Mesodermal cell (in vitro differentiated cells): ENCODE measurements at regions not wholly inside any gene's neighbourhood (a gene's known extent, or its start where the extent isn't known, plus 50 kb on each side); places are given as distances from the start of the nearest gene placed in this dataset.

Source experiments
- H3K27ac ChIP-seq: 2 replicates; pipeline ENCODE4 v1.7.0; 2013; ENCODE audit warnings: mild to moderate bottlenecking, low read depth, low read length, moderate library complexity; ENCODE audit not compliant: severe bottlenecking
- H3K36me3 ChIP-seq: 2 replicates; pipeline ENCODE4 v1.7.1; 2013; ENCODE audit warnings: mild to moderate bottlenecking, low read length, moderate library complexity; ENCODE audit not compliant: control insufficient read depth, insufficient read depth
- H3K4me1 ChIP-seq: one replicate; pipeline ENCODE4 v1.7.1; 2013; ENCODE audit warnings: mild to moderate bottlenecking, low read length; ENCODE audit not compliant: insufficient read depth, control insufficient read depth, poor library complexity, severe bottlenecking
- H3K4me3 ChIP-seq: 2 replicates; pipeline ENCODE4 v1.7.0; 2013; ENCODE audit warnings: low read length, control low read depth, mild to moderate bottlenecking; ENCODE audit not compliant: insufficient read depth, poor library complexity, severe bottlenecking; ENCODE audit errors: extremely low read depth
- H3K9me3 ChIP-seq: 2 replicates; pipeline ENCODE4 v1.7.1; 2013; ENCODE audit warnings: mild to moderate bottlenecking, low read length, moderate library complexity; ENCODE audit not compliant: control insufficient read depth
- WGBS, 2 experiments: methylation state at CpG; one replicate each; pipeline ENCODE4 v1.1.5; 2013; ENCODE audit warnings: missing lambda C conversion rate in 2 of 2; ENCODE audit not compliant: insufficient coverage in 2 of 2; 5-methylcytosine and 5-hydroxymethylcytosine counted together

DNA sequence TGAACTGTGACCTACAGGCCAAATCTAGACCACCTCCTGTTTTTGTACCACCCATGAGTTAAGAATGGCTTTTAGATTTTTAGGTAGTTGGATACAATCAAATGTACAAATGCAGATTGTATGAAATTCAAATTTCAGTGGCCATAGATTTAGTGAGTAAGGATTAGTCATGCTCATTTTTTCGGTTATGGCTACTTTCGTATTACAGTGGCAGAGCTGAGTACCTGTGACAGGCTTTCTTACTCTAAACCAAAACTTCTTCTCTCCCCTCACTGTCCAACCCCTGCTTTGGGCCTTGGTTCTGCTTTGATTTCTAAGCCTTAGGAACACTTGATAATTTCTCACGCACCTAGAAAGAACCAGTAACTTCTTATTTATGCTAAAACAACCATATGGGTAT lies 82.1 kb downstream of the CDC42EP3 start:
- Histone ChIP-seq H3K4me3 (no peak overlapping the region), H3K27ac (no peak overlapping the region), H3K36me3 (no peaks in the 10 kb centered on the region), H3K9me3 (no peaks in the 10 kb centered on the region), H3K4me1 (peaks cover 56% of the 10 kb centered on the region)
- WGBS, 2 experiments, result 100% methylated on average over 1 to 2 of the region's 3 CpGs

DNA sequence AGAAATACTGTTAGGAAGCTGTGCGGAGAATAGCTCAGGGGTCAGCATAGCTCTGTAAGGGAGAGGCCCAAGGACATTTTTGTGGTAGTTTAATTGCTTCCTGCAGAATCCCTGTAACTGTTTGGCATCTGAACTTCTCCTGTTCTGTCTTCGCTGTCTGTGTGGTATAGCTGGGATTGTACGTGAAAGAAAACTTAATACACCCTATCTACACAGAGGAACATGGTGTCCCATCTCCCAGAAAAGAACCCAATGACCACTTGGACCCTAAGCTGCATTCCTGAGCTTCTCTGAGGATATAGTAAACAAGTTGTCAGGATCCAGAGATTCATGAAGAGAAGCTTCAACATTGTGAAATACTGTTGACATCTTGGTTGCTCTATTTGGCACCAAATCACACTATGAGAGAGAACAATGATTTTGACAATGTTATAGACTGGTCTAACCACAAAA lies 81.3 kb downstream of the CDC42EP3 start:
- Histone ChIP-seq H3K4me3 (no peak overlapping the region), H3K27ac (no peak overlapping the region), H3K9me3 (peaks cover 2% of the 10 kb centered on the region), H3K4me1 (peaks cover 48% of the 10 kb centered on the region), H3K36me3 (no peaks in the 10 kb centered on the region)
- WGBS, 2 experiments, result 71 to 87% methylated on average over 1 of the region's 3 CpGs
